ENCODE measurements at regions not wholly inside any gene's neighbourhood (a gene's known extent, or its start where the extent isn't known, plus 50 kb on each side); places are given as distances from the start of the nearest gene placed in this dataset.

DNA sequence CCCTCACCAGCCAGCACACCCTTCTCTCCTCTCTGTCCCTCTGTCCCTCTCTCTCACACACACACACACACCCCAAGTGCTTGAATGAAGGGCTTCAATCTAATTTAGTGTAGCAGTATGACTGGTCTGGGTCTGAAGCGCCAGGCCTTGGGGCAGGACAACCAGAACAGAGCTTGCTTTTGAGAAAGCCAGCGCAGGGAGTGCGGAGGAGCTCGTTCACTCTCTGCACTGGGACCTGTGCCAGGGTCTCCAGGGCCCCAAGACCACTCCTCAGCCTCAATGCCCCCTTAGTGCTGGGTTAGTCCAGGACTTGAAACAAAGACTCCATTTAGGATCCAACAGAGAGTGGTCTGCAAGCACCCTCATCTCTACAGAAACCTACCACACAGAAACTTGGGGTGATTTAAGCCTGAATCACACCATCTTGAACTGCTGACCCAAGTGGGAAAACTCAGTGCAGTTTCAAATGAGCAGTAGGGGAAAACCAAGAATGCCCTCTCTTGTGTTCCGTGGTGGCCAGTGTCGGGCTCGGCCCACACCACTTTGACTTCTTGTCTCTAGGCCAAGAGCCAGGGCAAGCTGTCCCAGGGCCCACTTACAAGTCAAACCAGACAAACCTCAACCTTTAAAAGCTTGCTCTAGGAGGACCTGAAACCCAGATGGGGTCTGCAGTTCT lies 66.6 kb upstream of the WIPF1 start:
- TF ChIP-seq, protein P1, sequence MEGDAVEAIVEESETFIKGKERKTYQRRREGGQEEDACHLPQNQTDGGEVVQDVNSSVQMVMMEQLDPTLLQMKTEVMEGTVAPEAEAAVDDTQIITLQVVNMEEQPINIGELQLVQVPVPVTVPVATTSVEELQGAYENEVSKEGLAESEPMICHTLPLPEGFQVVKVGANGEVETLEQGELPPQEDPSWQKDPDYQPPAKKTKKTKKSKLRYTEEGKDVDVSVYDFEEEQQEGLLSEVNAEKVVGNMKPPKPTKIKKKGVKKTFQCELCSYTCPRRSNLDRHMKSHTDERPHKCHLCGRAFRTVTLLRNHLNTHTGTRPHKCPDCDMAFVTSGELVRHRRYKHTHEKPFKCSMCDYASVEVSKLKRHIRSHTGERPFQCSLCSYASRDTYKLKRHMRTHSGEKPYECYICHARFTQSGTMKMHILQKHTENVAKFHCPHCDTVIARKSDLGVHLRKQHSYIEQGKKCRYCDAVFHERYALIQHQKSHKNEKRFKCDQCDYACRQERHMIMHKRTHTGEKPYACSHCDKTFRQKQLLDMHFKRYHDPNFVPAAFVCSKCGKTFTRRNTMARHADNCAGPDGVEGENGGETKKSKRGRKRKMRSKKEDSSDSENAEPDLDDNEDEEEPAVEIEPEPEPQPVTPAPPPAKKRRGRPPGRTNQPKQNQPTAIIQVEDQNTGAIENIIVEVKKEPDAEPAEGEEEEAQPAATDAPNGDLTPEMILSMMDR (conservative IDR thresholded peaks at IDR 0.05): no peak
- no peak for TF ChIP-seq EZH2 (IDR thresholded peaks at IDR 0.05; ENCODE audit: low read depth)

Measured in PC-9 (cell line).